ENCODE measurements at regions not wholly inside any gene's neighbourhood (a gene's known extent, or its start where the extent isn't known, plus 50 kb on each side); places are given as distances from the start of the nearest gene placed in this dataset.

DNA sequence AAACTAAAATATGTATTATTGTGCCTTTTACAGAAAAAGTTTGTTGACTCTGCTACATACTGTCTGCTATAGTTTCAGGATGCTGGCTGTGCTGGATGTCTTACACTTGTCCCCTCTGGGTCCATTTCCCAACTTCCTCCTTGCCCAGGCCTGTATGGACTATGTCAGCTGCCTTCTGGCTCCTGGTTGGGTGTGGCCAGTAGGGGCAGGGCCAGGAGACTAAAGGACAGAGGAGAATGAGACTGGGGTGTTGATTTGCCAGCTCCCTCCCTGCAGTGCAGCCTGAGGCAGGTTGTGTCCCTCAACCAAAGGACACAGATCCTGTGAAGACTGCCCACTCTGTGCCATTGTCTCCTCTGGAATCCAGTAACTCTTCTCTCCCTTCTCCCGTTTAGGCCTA lies 90.6 kb upstream of the UBE2E2 start:
- no TSS peak for BruUV-seq (replicated peaks)
- Histone ChIP-seq H3K4me3 (ENCODE audit: low read depth, low read length, poor library complexity, severe bottlenecking) (no peak overlapping the region), H3K27ac (ENCODE audit: low read depth, low read length, poor library complexity, severe bottlenecking) (no peak overlapping the region), H3K9me3 (ENCODE audit: low read depth, low read length, poor library complexity, severe bottlenecking) (no peaks in the 10 kb centered on the region), H3K27me3 (replicated peaks; ENCODE audit: insufficient read depth, low read depth, low read length, poor library complexity) (no peaks in the 10 kb centered on the region), H3K4me1 (ENCODE audit: insufficient read depth, low read length, poor library complexity, severe bottlenecking) (no peaks in the 10 kb centered on the region), H3K36me3 (ENCODE audit: insufficient read depth, low read length, poor library complexity, severe bottlenecking) (no peaks in the 10 kb centered on the region)
- DNase-seq (ENCODE audit: low spot score), result no peak
- TF ChIP-seq EZH2 (IDR thresholded peaks at IDR 0.05; ENCODE audit: borderline replicate concordance, low read depth, low read length, poor library complexity, severe bottlenecking) (no peak), CTCF (conservative IDR thresholded peaks at IDR 0.05; ENCODE audit: low read depth, low read length) (no peak)
- intact Hi-C loops (cut with micrococcal nuclease; ENCODE audit: unreplicated experiment), result no loop called here
- POLR2A ChIA-PET (ENCODE audit: low non-redundant PET), result no interaction called here
- CTCF ChIA-PET, result no interaction called here

- no peaks in the 10 kb centered on the region for H3K27me3 ChIP-seq (replicated peaks; ENCODE audit: insufficient read depth, low read depth, low read length, poor library complexity)
- no peak overlapping the region for H3K27ac ChIP-seq (ENCODE audit: low read depth, low read length, poor library complexity, severe bottlenecking)
- no peak for DNase-seq (ENCODE audit: low spot score)
- TF ChIP-seq EZH2 (IDR thresholded peaks at IDR 0.05; ENCODE audit: borderline replicate concordance, low read depth, low read length, poor library complexity, severe bottlenecking) (no peak), CTCF (conservative IDR thresholded peaks at IDR 0.05; ENCODE audit: low read depth, low read length) (no peak)
- no peak overlapping the region for H3K4me3 ChIP-seq (ENCODE audit: low read depth, low read length, poor library complexity, severe bottlenecking)
- no peaks in the 10 kb centered on the region for H3K4me1 ChIP-seq (ENCODE audit: insufficient read depth, low read length, poor library complexity, severe bottlenecking)
- intact Hi-C loops (cut with micrococcal nuclease; ENCODE audit: unreplicated experiment), result no loop called here
- H3K36me3 ChIP-seq (ENCODE audit: insufficient read depth, low read length, poor library complexity, severe bottlenecking), result no peaks in the 10 kb centered on the region
- POLR2A ChIA-PET (ENCODE audit: low non-redundant PET), result no interaction called here
- no TSS peak for BruUV-seq (replicated peaks)
- no peaks in the 10 kb centered on the region for H3K9me3 ChIP-seq (ENCODE audit: low read depth, low read length, poor library complexity, severe bottlenecking)
- CTCF ChIA-PET, result no interaction called here
Measured at GRCh38 chr3:23113455-23114171, 89.5 kb upstream of the UBE2E2 start.

- intact Hi-C loops (cut with micrococcal nuclease; ENCODE audit: unreplicated experiment), result no loop called here
- ChIA-PET POLR2A (ENCODE audit: low non-redundant PET) (no interaction called here), CTCF (no interaction called here)
- no TSS peak for BruUV-seq (replicated peaks)
- no peaks in the 10 kb centered on the region for H3K27me3 ChIP-seq (replicated peaks; ENCODE audit: insufficient read depth, low read depth, low read length, poor library complexity)
- no peaks in the 10 kb centered on the region for H3K36me3 ChIP-seq (ENCODE audit: insufficient read depth, low read length, poor library complexity, severe bottlenecking)
- no peaks in the 10 kb centered on the region for H3K4me1 ChIP-seq (ENCODE audit: insufficient read depth, low read length, poor library complexity, severe bottlenecking)
- no peak overlapping the region for H3K27ac ChIP-seq (ENCODE audit: low read depth, low read length, poor library complexity, severe bottlenecking)
- no peaks in the 10 kb centered on the region for H3K9me3 ChIP-seq (ENCODE audit: low read depth, low read length, poor library complexity, severe bottlenecking)
- H3K4me3 ChIP-seq (ENCODE audit: low read depth, low read length, poor library complexity, severe bottlenecking), result no peak overlapping the region
- TF ChIP-seq EZH2 (IDR thresholded peaks at IDR 0.05; ENCODE audit: borderline replicate concordance, low read depth, low read length, poor library complexity, severe bottlenecking) (no peak), CTCF (conservative IDR thresholded peaks at IDR 0.05; ENCODE audit: low read depth, low read length) (no peak)
- no peak for DNase-seq (ENCODE audit: low spot score)
Measured at GRCh38 chr3:23114432-23114831, 88.7 kb upstream of the UBE2E2 start.
